Fibroblast of skin of right biceps (primary cell): ENCODE measurements at regions not wholly inside any gene's neighbourhood (a gene's known extent, or its start where the extent isn't known, plus 50 kb on each side); places are given as distances from the start of the nearest gene placed in this dataset.
"Not testable (repeated sequence)": the region's sequence is repeated elsewhere in the genome, so short reads cannot be mapped to it uniquely, and the experiment has no call there.

Experiments used
- DNase-seq: peaks from one replicate; pipeline ENCODE4 v3.0.0-alpha.2; 2013

- DNase-seq = no peak
These were observed 58.3 kb upstream of the HECW1 start for GRCh38 chr7:43054052-43054722.

GRCh38 chr7:43057141-43057540 is 55.3 kb upstream of the HECW1 start:
- DNase-seq = no peak

- no peak for DNase-seq
These were observed 54.0 kb upstream of the HECW1 start for GRCh38 chr7:43058271-43059066.

- not testable (repeated sequence) for DNase-seq
These were observed 53.3 kb upstream of the HECW1 start for GRCh38 chr7:43059067-43059600.
